AG09319 (cell line): ENCODE measurements at regions not wholly inside any gene's neighbourhood (a gene's known extent, or its start where the extent isn't known, plus 50 kb on each side); places are given as distances from the start of the nearest gene placed in this dataset.

Source experiments
- DNase-seq: peaks from one replicate; pipeline ENCODE4 v3.0.0-alpha.2; 2010; ENCODE audit warnings: low read depth; ENCODE audit errors: extremely low read depth
- TF ChIP-seq, protein P1 (sequence below): IDR thresholded peaks from 2 replicates; pipeline ENCODE4 v1.5.1; 2011; ENCODE audit warnings: low read depth, mild to moderate bottlenecking, inconsistent platforms, low read length, moderate library complexity

DNA sequence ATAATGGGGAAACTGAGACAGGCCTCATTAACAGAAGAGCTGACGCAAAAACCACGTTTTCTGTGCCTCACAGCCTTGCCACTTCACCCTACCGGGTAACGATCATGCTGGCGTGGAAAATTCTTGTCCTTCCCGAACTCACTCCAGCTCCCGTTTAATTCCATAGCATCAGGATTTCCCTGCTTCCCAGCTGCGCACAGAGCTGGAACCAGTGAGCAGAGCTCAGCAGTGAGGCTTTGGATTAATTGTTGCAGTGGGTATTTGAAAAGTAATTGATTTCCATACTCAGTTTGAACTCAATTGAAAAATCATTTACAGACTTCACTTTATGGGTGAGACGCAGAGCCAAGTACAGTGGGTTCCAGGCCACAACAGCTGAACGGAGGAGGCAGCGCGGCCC lies 199.0 kb upstream of the ADAMTS16 start:
- TF ChIP-seq, protein P1, sequence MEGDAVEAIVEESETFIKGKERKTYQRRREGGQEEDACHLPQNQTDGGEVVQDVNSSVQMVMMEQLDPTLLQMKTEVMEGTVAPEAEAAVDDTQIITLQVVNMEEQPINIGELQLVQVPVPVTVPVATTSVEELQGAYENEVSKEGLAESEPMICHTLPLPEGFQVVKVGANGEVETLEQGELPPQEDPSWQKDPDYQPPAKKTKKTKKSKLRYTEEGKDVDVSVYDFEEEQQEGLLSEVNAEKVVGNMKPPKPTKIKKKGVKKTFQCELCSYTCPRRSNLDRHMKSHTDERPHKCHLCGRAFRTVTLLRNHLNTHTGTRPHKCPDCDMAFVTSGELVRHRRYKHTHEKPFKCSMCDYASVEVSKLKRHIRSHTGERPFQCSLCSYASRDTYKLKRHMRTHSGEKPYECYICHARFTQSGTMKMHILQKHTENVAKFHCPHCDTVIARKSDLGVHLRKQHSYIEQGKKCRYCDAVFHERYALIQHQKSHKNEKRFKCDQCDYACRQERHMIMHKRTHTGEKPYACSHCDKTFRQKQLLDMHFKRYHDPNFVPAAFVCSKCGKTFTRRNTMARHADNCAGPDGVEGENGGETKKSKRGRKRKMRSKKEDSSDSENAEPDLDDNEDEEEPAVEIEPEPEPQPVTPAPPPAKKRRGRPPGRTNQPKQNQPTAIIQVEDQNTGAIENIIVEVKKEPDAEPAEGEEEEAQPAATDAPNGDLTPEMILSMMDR: no peak
- no peak for DNase-seq

DNA sequence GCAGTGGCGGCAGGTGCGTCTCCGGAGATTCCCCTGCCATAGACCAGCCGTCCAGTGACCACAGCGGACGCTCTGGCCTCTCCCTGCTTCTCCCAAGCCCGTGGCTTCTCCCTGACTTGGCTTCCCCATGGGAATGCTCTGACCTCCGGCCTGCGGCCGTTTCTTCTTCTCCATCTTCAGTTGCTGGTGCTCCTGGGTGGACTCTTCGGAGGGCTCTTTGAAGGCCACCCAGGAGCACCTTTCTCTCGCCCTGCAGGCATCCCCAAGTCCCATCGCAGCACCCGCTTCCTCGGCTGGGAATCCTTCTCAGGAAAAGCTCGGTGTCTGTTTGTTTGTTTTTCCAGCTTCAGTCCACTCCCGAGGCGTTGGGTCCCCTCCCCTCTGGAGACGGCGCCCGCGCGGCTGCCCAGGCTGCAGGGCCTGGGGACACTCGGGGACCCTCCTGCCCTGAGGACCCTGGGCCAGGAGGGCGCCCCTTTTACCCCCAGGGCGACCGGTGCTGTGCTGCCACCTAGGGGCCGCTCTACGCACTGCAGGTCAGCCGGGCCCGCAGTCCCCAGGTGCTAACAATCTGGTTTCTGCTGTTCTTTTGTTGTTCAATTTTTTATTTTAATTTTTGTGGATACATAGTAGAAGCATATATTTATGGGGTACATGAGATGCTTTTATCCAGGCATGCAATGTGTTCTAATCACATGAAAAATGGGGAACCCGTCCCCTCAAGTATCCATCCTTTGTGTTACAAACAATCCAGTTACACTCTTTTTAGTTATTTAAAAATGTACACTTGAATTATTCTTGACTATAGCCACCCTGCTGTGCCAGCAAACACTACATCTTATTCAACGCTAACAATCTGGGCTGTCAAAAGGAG lies 197.9 kb upstream of the ADAMTS16 start:
- TF ChIP-seq, protein P1: peak; percentile 45
- no peak for DNase-seq

DNA sequence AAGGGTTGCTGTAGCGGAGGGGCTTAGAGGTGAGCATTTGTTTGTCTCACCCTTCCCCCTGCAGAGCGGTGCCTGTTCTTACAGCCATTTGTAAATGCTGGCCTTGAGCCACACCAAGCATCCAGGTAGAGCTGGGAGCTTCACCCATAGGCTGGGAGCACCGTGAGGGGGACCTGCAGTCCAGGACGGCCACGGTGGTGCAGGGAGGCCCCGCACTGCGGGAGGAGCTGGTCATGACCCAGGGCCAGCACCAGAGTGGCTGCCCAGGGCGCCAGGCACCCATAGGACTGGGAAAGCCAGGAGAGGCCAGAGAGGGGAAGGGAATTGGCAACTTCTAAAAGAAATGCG lies 197.3 kb upstream of the ADAMTS16 start:
- TF ChIP-seq, protein P1: no peak
- no peak for DNase-seq

DNA sequence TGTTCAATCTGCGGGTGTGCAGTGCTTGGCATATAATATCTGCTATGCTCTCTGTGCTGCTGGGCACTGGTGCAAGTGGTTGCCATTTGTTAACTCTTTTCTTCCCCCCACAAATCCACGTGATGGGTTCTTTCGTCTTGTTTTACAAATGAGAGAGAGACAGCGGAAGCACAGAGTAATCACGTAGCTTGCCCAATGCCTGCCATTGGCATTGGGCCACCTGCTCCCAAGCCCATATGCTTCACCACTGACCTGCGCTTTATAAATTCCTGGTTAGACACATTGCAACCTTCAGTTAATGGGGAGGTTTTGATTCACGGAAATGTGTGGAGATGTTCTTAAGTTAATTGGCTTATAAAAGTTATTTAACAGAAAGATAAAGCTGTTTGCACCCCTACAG lies 194.8 kb upstream of the ADAMTS16 start:
- no peak for DNase-seq
- TF ChIP-seq, protein P1: no peak

DNA sequence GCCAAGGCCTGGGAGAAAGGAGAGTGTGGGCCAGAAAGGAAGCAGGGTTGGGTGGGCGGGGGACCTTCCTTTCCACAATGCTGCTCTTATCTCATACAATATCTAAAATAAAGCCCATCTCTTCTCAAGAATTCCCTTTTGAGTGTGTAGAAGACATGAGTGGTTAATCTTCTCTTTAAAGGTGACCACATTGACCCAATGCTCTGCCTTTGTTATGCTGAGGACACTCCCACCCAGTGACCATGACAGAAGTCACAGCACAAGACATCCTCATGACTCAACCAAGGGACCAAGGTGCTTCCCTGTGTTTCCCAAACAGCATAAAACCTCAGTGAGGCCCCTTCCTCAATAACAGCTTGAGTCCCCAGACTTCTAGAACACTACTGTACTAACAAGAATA lies 193.0 kb upstream of the ADAMTS16 start:
- TF ChIP-seq, protein P1: no peak
- DNase-seq: no peak

DNA sequence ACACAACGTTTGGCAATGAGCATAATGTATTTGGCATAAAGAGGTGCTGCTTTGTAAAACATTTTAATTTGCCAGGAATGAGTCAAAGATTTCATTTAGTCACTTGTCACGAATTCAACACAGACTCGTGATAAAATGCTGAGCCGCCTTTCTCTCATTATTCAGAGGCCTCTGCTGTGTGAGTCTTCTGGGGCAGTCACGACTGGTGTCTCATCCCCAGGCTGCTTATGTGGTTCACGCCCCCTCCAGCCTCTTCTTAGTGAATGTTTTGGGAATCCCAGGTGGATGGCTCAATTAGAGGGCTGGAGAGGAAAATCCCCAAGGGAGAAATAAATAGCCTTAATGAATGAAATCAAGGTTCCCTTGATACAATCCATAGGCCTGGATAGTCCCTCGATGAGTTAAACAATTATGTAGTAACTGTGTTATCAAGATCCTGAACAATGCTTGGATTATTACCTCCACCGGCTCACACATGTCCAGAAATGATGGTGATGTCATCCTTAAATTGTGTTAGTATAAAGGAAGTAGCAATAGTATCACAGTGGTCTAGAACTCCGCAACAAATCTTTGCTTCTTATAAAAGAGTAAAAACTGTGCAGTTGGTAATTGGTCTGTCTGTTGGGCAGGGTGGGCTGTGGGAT lies 192.1 kb upstream of the ADAMTS16 start:
- no peak for DNase-seq
- TF ChIP-seq, protein P1: no peak

DNA sequence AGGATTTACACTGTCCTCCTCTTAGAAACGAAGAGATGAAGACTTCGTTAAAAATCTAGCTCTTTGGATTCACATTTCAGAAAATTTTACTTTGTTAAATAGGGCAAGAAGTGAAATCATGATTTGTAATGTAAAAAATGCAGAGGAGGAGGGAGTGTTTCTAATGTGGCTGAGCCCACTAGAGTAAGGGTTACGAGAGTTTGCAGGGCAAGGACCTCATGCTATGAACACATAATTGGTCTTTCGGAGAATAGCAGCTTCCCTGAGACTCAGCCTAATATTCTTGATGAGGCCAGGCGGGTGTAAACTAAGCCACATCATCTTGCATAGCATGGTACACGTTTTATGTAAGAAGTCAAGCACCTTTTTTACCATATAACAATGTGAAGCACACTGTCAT lies 191.0 kb upstream of the ADAMTS16 start:
- TF ChIP-seq, protein P1: no peak
- no peak for DNase-seq
